Gastrocnemius medialis (tissue), 4 donors: ENCODE measurements at regions not wholly inside any gene's neighbourhood (a gene's known extent, or its start where the extent isn't known, plus 50 kb on each side); places are given as distances from the start of the nearest gene placed in this dataset.
A peak's percentile ranks its signal among the peaks of the same experiment; 100 is the strongest.

Source experiments
- ATAC-seq, 2 donors: fragments of 150-250 bp; one replicate each; pipeline ENCODE4 v1.9.1; 2016
- DNase-seq, 2 donors: peaks; one replicate each; pipeline ENCODE4 v3.0.0-alpha.2; 2019
- H3K27ac ChIP-seq, 4 donors: fragments of 200-600 bp; sonication (generic); 1 replicate in 1 of 4; 2 replicates in 3 of 4; pipeline ENCODE4 v1.5.1; 2016 to 2018; ENCODE audit warnings: mild to moderate bottlenecking in 2 of 4, moderate library complexity in 1 of 4
- H3K27me3 ChIP-seq, 3 donors: fragments of 200-600 bp; sonication (generic) in 2 of 3; 1 replicate in 1 of 3; 2 replicates in 2 of 3; pipeline versions ENCODE4 v1.5.1 to v1.6.0; 2016 to 2019; ENCODE audit warnings: mild to moderate bottlenecking in 1 of 3, moderate library complexity in 1 of 3
- H3K36me3 ChIP-seq, 2 donors: fragments of 200-600 bp; sonication (generic) in 1 of 2; one replicate each; pipeline ENCODE4 v1.5.1; 2017 to 2018
- H3K4me1 ChIP-seq, 2 donors: fragments of 200-600 bp; sonication (generic) in 1 of 2; one replicate each; pipeline ENCODE4 v1.5.1; 2016 to 2017; ENCODE audit warnings: mild to moderate bottlenecking in 2 of 2
- H3K4me3 ChIP-seq, 4 donors: fragments of 200-600 bp; sonication (generic) in 3 of 4; 1 replicate in 1 of 4; 2 replicates in 3 of 4; pipeline ENCODE4 v1.5.1; 2016 to 2019; ENCODE audit warnings: mild to moderate bottlenecking in 2 of 4
- H3K9me3 ChIP-seq, 3 donors: fragments of 200-600 bp; sonication (generic) in 2 of 3; 1 replicate in 1 of 3; 2 replicates in 2 of 3; pipeline ENCODE4 v1.5.1; 2016 to 2019
- POLR2A ChIP-seq, 2 donors: fragments of 450-650 bp; IDR thresholded peaks; one replicate each; pipeline ENCODE4 v1.6.1; 2017; ENCODE audit warnings: antibody characterized with exemption in 2 of 2, mild to moderate bottlenecking in 2 of 2, moderate library complexity in 2 of 2
- in situ Hi-C, 4 donors: fragments of 200-750 bp; cut with MboI; loops; one replicate each; pipeline versions ENCODE4 v1.15.0 to v1.8.0; 2017; ENCODE audit warnings: low sequenced_read_pairs in 4 of 4
- intact Hi-C: fragments of 100-400 bp; cut with DNase I; formaldehyde crosslinking; loops from one replicate; pipeline ENCODE4 v1.15.1; 2023; ENCODE audit warnings: low total_unique reads
- TF ChIP-seq, protein P1 (sequence below), 5 experiments: fragments of 450-650 bp in 3 of 5; fragments of 200-600 bp in 2 of 5; sonication (generic) in 2 of 5; IDR thresholded peaks in 4 of 5; conservative IDR thresholded peaks in 1 of 5; 1 replicate in 4 of 5; 2 replicates in 1 of 5; pipeline ENCODE4 v1.5.1; 2016 to 2019; ENCODE audit warnings: antibody characterized with exemption in 5 of 5, mild to moderate bottlenecking in 3 of 5, moderate library complexity in 3 of 5

DNA sequence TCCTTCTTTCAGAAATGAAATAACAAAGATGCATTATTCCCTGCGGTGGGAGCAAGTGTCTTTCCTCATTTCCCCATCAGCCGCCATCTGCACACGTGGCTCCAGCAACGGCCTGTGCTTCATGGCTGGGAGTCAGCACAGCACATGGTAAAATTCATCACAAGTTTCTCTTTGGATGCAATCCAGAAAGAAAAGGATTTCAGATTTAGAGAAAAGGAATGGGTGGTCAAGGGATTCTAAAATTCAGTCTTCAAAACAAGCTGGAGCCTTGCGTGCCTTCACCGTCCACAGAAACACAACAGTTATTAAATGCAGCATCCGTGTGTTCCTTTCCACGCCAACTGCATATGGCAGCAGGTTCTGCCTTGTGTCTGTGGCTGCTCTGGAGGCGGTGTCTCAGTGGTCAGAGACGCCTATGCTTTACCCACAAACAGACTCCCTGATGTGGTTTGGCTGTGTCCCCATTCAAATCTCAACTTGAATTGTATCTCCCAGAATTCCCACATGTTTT, 107.6 kb downstream of the THBS2 start:
- Histone ChIP-seq H3K9me3 (no peaks in the 10 kb centered on the region), H3K36me3 (no peaks in the 10 kb centered on the region), H3K27ac (no peak overlapping the region), H3K4me1 (peaks cover 14 to 16% of the 10 kb centered on the region in 2 donors), H3K27me3 (no peaks in the 10 kb centered on the region), H3K4me3 (no peak overlapping the region)
- DNase-seq (no peak), ATAC-seq (no peak)
- TF ChIP-seq POLR2A (IDR thresholded peaks at IDR 0.05) = no peak
- TF ChIP-seq, protein P1, sequence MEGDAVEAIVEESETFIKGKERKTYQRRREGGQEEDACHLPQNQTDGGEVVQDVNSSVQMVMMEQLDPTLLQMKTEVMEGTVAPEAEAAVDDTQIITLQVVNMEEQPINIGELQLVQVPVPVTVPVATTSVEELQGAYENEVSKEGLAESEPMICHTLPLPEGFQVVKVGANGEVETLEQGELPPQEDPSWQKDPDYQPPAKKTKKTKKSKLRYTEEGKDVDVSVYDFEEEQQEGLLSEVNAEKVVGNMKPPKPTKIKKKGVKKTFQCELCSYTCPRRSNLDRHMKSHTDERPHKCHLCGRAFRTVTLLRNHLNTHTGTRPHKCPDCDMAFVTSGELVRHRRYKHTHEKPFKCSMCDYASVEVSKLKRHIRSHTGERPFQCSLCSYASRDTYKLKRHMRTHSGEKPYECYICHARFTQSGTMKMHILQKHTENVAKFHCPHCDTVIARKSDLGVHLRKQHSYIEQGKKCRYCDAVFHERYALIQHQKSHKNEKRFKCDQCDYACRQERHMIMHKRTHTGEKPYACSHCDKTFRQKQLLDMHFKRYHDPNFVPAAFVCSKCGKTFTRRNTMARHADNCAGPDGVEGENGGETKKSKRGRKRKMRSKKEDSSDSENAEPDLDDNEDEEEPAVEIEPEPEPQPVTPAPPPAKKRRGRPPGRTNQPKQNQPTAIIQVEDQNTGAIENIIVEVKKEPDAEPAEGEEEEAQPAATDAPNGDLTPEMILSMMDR (IDR thresholded peaks at IDR 0.05 in 4 of 5, conservative IDR thresholded peaks at IDR 0.05 in 1 of 5) = no peak
- intact Hi-C loops = loop anchor here (10.0 kb wide), 1 partner anchor 181 kb away; no protein-coding TSS in a partner anchor
- in situ Hi-C loops = no loop called here

DNA sequence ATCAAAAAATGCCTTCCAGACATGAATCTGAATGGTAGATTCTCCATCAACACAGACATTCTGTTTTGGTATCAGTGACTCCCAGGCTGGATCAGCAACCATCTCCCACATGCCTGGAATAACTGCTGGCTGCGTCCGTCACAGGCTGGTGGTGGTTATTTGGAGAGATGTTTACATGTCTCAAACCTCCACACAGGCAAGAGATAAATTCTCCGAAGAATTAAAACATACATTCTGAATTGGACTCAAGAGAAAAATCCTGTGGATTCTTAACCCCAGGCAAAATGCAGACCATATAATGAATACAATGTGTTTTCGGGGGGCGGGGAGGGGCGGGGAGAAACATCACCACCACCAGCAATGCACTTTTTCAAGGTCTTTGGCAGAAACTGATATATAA, 108.2 kb downstream of the THBS2 start:
- Histone ChIP-seq H3K4me3 (no peak overlapping the region), H3K27me3 (no peaks in the 10 kb centered on the region), H3K27ac (no peak overlapping the region), H3K4me1 (peaks cover 16 to 17% of the 10 kb centered on the region in 2 donors), H3K36me3 (no peaks in the 10 kb centered on the region), H3K9me3 (no peaks in the 10 kb centered on the region)
- in situ Hi-C loops = no loop called here
- intact Hi-C loops = loop anchor here (10.0 kb wide), 1 partner anchor 181 kb away; no protein-coding TSS in a partner anchor
- ATAC-seq = no peak
- DNase-seq = no peak
- TF ChIP-seq POLR2A (IDR thresholded peaks at IDR 0.05) = no peak
- TF ChIP-seq, protein P1 (IDR thresholded peaks at IDR 0.05 in 4 of 5, conservative IDR thresholded peaks at IDR 0.05 in 1 of 5) = no peak

DNA sequence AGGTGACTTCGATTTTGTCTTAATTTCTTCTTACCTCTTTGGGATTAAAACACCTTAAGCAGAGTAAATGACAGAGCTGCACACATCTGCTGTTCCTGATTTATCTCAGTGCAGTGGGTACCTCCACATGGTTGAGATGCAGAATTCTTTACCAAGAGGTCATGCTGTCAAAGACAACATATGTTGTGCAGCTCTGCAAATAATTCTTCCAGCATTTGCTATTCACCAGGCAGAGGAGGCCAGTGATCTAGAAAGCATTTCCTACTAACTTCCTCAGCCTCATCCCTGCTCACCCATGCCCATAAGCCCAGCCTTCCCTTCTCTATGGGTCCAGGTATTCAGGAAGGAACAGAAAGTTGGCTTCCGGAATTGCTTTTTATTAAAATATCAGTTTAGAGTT, 109.3 kb downstream of the THBS2 start:
- TF ChIP-seq, protein P1 (IDR thresholded peaks at IDR 0.05 in 4 of 5, conservative IDR thresholded peaks at IDR 0.05 in 1 of 5) = no peak
- TF ChIP-seq POLR2A (IDR thresholded peaks at IDR 0.05) = no peak
- no peak overlapping the region for H3K27ac ChIP-seq
- H3K27me3 ChIP-seq = no peaks in the 10 kb centered on the region
- no peaks in the 10 kb centered on the region for H3K36me3 ChIP-seq
- H3K4me3 ChIP-seq = no peak overlapping the region
- no peak for ATAC-seq
- DNase-seq = no peak
- peaks cover 16 to 17% of the 10 kb centered on the region in 2 donors for H3K4me1 ChIP-seq
- in situ Hi-C loops = no loop called here
- H3K9me3 ChIP-seq = no peaks in the 10 kb centered on the region
- intact Hi-C loops = loop anchor here (10.0 kb wide), 1 partner anchor 180 kb away; no protein-coding TSS in a partner anchor

DNA sequence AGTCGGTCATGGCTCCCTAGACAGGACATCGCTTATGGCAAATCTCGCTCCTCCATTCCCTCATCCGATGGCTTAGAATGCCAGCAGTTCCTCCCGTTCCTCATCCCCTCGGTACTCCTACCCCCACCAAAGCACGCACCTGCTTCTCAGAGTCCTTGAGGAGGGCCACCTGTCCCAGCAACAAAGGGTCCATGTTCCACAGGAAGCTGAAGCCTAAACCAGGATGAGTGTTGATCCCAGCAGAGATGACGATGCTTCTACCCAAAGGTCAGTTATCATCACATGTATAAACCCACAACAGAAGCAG, 111.2 kb downstream of the THBS2 start:
- no peaks in the 10 kb centered on the region for H3K36me3 ChIP-seq
- H3K27ac ChIP-seq = peak overlapping the region in 2 of 4 donors; percentile 52 to 63
- ATAC-seq (no peak), DNase-seq (no peak)
- in situ Hi-C loops = no loop called here
- H3K4me3 ChIP-seq = no peak overlapping the region
- H3K4me1 ChIP-seq = peaks cover 16 to 17% of the 10 kb centered on the region in 2 donors
- no peak for TF ChIP-seq POLR2A (IDR thresholded peaks at IDR 0.05)
- TF ChIP-seq, protein P1 (IDR thresholded peaks at IDR 0.05 in 4 of 5, conservative IDR thresholded peaks at IDR 0.05 in 1 of 5) = no peak
- H3K27me3 ChIP-seq = no peaks in the 10 kb centered on the region
- intact Hi-C loops = loop anchor here (10.0 kb wide), 1 partner anchor 178 kb away; no protein-coding TSS in a partner anchor
- no peaks in the 10 kb centered on the region for H3K9me3 ChIP-seq
